H54 (cell line): ENCODE measurements at regions not wholly inside any gene's neighbourhood (a gene's known extent, or its start where the extent isn't known, plus 50 kb on each side); places are given as distances from the start of the nearest gene placed in this dataset.
"Not testable (repeated sequence)": the region's sequence is repeated elsewhere in the genome, so short reads cannot be mapped to it uniquely, and the experiment has no call there.

ENCODE experiments used
- DNase-seq: peaks from one replicate; pipeline ENCODE4 v3.0.0; 2011; ENCODE audit warnings: low spot score, mixed read lengths; ENCODE audit not compliant: insufficient read length
- FAIRE-seq: peaks from 3 replicates; lab custom pipeline; 2011; peaks lifted over from hg19 to GRCh38; lab: Jason Lieb, UNC
- POLR2A ChIP-seq: IDR thresholded peaks from 2 replicates; pipeline ENCODE4 v1.6.1; 2011; ENCODE audit warnings: low read depth, mild to moderate bottlenecking, low read length

- FAIRE-seq = no peak
- no peak for TF ChIP-seq POLR2A
- no peak for DNase-seq
Observed at GRCh38 chr13:76271728-76272232, 614.4 kb downstream of the KCTD12 start.

DNA sequence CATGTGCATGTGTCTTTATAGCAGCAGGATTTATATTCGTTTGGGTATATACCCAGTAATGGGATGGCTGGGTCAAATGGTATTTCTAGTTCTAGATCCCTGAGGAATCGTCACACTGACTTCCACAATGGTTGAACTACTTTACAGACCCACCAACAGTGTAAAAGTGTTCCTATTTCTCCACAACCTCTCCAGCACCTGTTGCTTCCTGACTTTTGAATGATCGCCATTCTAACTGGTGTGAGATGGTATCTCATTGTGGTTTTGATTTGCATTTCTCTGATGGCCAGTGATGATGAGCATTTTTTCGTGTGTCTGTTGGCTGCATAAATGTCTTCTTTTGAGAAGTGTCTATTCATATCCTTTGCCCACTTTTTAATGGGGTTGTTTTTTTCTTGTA is 617.9 kb downstream of the KCTD12 start:
- FAIRE-seq = not testable (repeated sequence)

GRCh38 chr13:76267216-76267615 is 619.0 kb downstream of the KCTD12 start:
- DNase-seq = no peak
- FAIRE-seq = no peak
- TF ChIP-seq POLR2A = no peak

More for the DNA sequence above, 617.9 kb downstream of the KCTD12 start:
- not testable (repeated sequence) for DNase-seq

DNA sequence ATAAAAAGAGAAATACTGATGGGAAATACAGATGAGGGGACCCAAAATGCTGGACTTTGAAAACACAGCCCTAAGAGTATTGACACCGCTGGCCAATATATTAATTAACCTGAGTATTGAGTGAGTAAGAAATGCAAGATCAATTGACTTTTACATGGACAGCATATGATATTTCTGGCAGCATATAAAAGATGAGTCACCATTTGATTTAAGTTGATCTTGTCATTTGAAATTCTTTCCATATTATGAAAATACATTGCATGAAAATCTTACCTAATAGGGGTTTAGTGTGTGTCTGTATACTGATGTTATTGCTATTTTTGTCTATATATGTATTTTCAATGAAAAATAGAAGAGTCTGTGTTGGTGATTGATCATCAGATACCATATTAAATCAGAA is 619.6 kb downstream of the KCTD12 start:
- FAIRE-seq (no peak), DNase-seq (no peak)
- TF ChIP-seq POLR2A = no peak

GRCh38 chr13:76250211-76250610 is 614.1 kb downstream of the LMO7 start:
- TF ChIP-seq POLR2A = no peak
- DNase-seq (no peak), FAIRE-seq (no peak)

DNA sequence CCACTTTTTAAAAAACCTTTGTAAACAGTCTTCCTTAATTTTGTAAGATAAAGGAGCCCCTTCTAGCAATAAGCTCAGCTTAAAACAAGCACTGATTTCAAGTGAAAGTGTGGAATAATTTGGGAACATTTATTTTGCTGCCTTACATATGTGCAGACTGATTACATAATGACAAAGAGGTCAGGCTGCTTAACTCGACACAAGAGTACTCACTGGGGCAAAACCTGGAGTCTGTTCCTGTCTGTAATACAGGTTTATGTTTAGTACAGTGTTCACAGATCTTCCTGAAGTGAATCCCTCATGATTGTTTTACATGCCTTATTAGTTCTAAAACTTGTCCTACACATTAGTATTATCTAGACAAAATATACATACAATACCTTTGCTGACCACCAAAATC is 609.8 kb downstream of the LMO7 start:
- no peak for DNase-seq
- TF ChIP-seq POLR2A = no peak
- FAIRE-seq = no peak

DNA sequence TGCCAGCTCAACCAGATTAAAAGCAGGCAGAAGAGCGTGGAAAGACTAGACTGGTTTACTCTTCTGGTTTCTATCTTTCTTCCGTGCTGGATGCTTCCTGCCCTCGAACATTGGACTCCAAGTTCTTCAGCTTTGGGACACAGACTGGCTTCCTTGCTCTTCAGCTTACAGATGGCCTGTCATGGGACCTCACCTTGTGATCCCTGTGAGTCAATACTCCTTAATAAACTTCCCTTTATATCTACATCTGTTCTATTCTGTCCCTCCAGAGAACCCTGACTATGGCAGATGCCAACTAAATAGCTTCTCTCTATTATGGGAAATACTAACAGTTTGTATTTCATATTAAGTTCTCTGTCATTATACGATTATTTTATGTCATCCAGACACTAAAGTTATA is 609.1 kb downstream of the LMO7 start:
- FAIRE-seq (no peak), DNase-seq (no peak)
- no peak for TF ChIP-seq POLR2A

GRCh38 chr13:76243120-76243519 is 607.0 kb downstream of the LMO7 start:
- not testable (repeated sequence) for DNase-seq, FAIRE-seq

GRCh38 chr13:76239031-76239680 is 603.0 kb downstream of the LMO7 start:
- no peak for TF ChIP-seq POLR2A
- DNase-seq (no peak), FAIRE-seq (no peak)

- TF ChIP-seq POLR2A = no peak
- no peak for FAIRE-seq
- no peak for DNase-seq
Observed at GRCh38 chr13:76231522-76232167, 595.5 kb downstream of the LMO7 start.

DNA sequence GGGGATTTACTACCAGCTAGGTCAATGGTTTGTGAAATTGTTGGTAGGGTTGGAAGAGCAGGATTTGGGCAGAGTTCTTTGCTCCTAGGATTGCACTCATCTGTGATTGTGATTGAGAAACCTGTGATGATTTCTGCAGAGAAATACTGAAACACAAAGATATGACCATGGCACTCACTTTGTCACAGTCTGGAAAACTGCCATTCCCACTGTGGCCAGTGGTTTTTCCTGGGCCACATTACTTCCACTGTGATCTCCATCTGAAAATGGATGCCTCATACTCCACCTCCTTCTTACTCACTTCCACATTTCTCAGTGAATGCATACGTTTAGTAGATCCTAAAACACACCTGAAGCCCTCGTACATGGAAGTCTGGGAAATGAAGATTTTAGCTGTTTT is 593.2 kb downstream of the LMO7 start:
- DNase-seq (no peak), FAIRE-seq (no peak)
- no peak for TF ChIP-seq POLR2A

DNA sequence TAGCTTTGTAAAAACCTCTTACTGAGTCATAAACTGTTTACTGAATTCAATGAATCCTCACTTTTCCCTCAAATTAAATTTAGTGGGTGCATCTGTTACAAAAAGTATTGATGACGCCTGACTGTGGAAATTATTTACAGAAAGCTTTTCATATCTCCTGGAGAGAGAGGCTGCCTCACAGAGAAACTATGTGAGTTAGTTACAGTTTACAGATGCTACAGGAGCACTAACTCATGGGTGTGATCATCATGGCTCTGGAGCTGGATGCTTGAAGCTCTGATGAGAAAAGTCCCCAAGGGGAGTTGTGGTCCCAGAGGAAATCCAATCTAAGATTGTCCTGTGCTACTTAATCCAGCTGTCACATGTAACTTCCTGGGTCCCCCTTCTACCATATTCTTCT is 590.8 kb downstream of the LMO7 start:
- DNase-seq (no peak), FAIRE-seq (no peak)
- no peak for TF ChIP-seq POLR2A

DNA sequence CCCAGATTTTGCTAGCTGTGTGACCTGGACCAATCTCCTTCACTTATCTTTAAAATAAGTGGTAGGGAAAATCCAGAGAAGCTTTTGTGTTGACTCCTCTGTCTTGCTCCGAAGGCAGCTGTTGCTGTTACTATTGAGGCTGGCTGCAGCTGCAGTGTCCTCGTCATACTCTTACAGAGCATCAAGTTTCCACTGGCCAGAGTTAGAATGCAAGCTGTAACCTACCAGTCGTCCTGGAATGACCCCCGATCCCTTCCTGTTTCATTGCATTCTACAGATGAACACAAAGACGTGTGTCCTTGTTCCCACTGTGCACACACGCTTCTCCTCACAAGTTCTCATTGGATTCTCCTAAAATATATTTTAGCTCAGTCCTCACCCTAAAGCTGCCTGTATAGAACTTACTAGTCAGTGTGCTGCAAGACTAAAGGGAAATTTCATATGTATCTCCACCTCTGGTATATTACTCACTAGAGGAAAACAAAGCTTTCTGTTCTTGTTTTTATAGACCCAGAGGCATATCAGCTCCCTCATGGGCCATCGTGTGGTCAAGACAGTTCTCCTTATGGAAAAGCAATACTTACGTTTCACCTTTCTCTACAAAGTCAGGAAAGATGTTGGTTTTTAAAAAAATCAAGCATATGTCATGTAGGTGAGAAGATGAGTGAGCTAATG is 589.8 kb downstream of the LMO7 start:
- no peak for TF ChIP-seq POLR2A
- DNase-seq (no peak), FAIRE-seq (no peak)

GRCh38 chr13:76223999-76224398 is 587.9 kb downstream of the LMO7 start:
- no peak for DNase-seq
- no peak for TF ChIP-seq POLR2A
- FAIRE-seq = no peak
